ENCODE measurements at regions not wholly inside any gene's neighbourhood (a gene's known extent, or its start where the extent isn't known, plus 50 kb on each side); places are given as distances from the start of the nearest gene placed in this dataset.

DNA sequence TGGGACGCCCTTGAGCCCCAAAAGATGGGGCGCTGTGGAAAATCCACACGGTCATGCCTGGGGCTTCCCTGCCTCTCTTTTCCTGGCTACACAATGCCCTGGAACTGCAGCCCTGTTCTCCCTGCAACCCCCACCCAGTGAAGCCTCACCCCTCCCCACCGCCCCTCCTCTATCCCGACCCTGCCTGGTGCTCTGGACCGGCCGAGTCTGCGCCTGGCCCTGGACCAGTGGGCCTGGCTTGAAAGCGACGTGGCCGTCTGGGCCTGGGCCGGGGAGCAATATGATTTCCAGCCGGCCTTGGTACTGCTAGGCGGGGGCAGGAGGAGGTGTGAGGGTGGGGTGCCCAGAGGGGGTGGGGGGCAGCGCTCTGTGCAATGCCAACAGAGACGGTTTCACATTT lies 71.0 kb upstream of the RNU6ATAC start:
- Histone ChIP-seq H3K4me3 (ENCODE audit: insufficient read depth, low read depth, low read length) (no peak overlapping the region), H3K9me3 (ENCODE audit: insufficient read depth, low read depth, low read length) (no peaks in the 10 kb centered on the region), H3K36me3 (ENCODE audit: insufficient read depth, low read length) (no peaks in the 10 kb centered on the region), H3K79me2 (ENCODE audit: insufficient read depth, low read length) (no peaks in the 10 kb centered on the region), H3K9ac (ENCODE audit: low read length) (no peak overlapping the region), H2AFZ (ENCODE audit: low read depth, low read length) (no peak overlapping the region), H3K4me1 (ENCODE audit: insufficient read depth, low read length) (no peaks in the 10 kb centered on the region), H3K27ac (ENCODE audit: low read depth, low read length) (no peak overlapping the region), H4K20me1 (ENCODE audit: insufficient read depth, low read length) (no peaks in the 10 kb centered on the region), H3K4me2 (ENCODE audit: low read length) (no peak overlapping the region), H3K27me3 (ENCODE audit: insufficient read depth, low read length) (no peaks in the 10 kb centered on the region)
- TF ChIP-seq EZH2 (IDR thresholded peaks at IDR 0.05; ENCODE audit: insufficient read depth, low read length) (no peak), CTCF (IDR thresholded peaks at IDR 0.05; ENCODE audit: insufficient read depth, low read depth, low read length) (no peak)
- H3K27ac Mint-ChIP-seq (ENCODE audit: unreplicated experiment) = no peak overlapping the region
- no peak overlapping the region for H3K4me3 Mint-ChIP-seq (ENCODE audit: unreplicated experiment)
- DNase-seq (ENCODE audit: low read depth) (no peak), FAIRE-seq (no peak)
- H3K27me3 Mint-ChIP-seq (ENCODE audit: low read depth, unreplicated experiment) = peaks cover 32% of the 10 kb centered on the region
- H3K4me1 Mint-ChIP-seq (ENCODE audit: low read depth, unreplicated experiment) = no peaks in the 10 kb centered on the region
- no peaks in the 10 kb centered on the region for H3K9me3 Mint-ChIP-seq (ENCODE audit: unreplicated experiment)
- no peaks in the 10 kb centered on the region for H3K36me3 Mint-ChIP-seq (ENCODE audit: low read depth, unreplicated experiment)

GRCh38 chr9:134236001-134236421 lies 71.6 kb upstream of the RNU6ATAC start:
- Histone ChIP-seq H3K4me2 (ENCODE audit: low read length) (no peak overlapping the region), H3K27me3 (ENCODE audit: insufficient read depth, low read length) (no peaks in the 10 kb centered on the region), H3K4me1 (ENCODE audit: insufficient read depth, low read length) (no peaks in the 10 kb centered on the region), H3K36me3 (ENCODE audit: insufficient read depth, low read length) (no peaks in the 10 kb centered on the region), H3K27ac (ENCODE audit: low read depth, low read length) (no peak overlapping the region), H2AFZ (ENCODE audit: low read depth, low read length) (no peak overlapping the region), H3K9me3 (ENCODE audit: insufficient read depth, low read depth, low read length) (no peaks in the 10 kb centered on the region), H3K9ac (ENCODE audit: low read length) (no peak overlapping the region), H3K79me2 (ENCODE audit: insufficient read depth, low read length) (no peaks in the 10 kb centered on the region), H3K4me3 (ENCODE audit: insufficient read depth, low read depth, low read length) (no peak overlapping the region), H4K20me1 (ENCODE audit: insufficient read depth, low read length) (no peaks in the 10 kb centered on the region)
- DNase-seq (ENCODE audit: low read depth) (no peak), FAIRE-seq (no peak)
- H3K36me3 Mint-ChIP-seq (ENCODE audit: low read depth, unreplicated experiment) = no peaks in the 10 kb centered on the region
- no peaks in the 10 kb centered on the region for H3K4me1 Mint-ChIP-seq (ENCODE audit: low read depth, unreplicated experiment)
- TF ChIP-seq CTCF (IDR thresholded peaks at IDR 0.05; ENCODE audit: insufficient read depth, low read depth, low read length) = no peak
- TF ChIP-seq EZH2 (IDR thresholded peaks at IDR 0.05; ENCODE audit: insufficient read depth, low read length) = no peak
- H3K27me3 Mint-ChIP-seq (ENCODE audit: low read depth, unreplicated experiment) = peaks cover 29% of the 10 kb centered on the region
- no peak overlapping the region for H3K4me3 Mint-ChIP-seq (ENCODE audit: unreplicated experiment)
- H3K9me3 Mint-ChIP-seq (ENCODE audit: unreplicated experiment) = no peaks in the 10 kb centered on the region
- H3K27ac Mint-ChIP-seq (ENCODE audit: unreplicated experiment) = no peak overlapping the region

DNA sequence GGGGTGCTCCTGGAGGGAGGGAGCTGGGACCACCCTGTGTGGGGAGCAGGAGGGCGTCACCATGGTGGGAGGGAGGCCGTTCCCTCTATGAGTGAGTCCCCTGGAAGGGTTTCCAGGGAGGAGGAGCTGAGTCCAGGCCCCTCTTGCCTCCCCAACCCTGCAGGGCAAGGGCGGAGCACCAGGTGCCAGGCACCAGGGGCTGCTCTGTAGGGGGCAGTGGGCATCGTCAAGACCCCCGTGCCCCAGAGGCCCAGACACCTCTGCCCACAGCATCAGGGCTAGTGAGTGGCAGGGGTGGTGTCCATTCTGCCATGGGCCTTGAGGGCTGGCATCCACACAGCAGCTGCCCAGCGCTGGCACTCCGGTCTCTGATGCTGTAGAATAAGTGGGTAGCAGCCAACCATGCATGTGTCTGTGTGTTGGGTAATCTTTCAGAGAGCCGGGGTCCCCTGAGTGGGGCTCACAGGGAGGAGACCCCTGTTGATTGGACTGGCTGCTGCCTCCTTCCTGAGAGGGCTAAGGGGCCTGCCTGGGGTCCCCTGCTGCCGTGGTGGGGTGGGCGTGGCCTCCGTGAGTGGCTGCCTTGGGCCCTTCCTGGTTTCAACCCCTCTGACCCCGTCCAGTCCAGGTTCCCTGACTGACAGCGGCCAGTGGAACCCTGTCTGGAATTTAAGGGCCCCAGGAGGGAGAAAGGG lies 72.7 kb upstream of the RNU6ATAC start:
- DNase-seq (ENCODE audit: low read depth) (no peak), FAIRE-seq (no peak)
- Histone ChIP-seq H3K9me3 (ENCODE audit: insufficient read depth, low read depth, low read length) (no peaks in the 10 kb centered on the region), H3K4me2 (ENCODE audit: low read length) (no peak overlapping the region), H2AFZ (ENCODE audit: low read depth, low read length) (no peak overlapping the region), H3K4me3 (ENCODE audit: insufficient read depth, low read depth, low read length) (no peak overlapping the region), H3K27me3 (ENCODE audit: insufficient read depth, low read length) (peaks cover 4% of the 10 kb centered on the region), H3K4me1 (ENCODE audit: insufficient read depth, low read length) (no peaks in the 10 kb centered on the region), H3K9ac (ENCODE audit: low read length) (no peak overlapping the region), H4K20me1 (ENCODE audit: insufficient read depth, low read length) (no peaks in the 10 kb centered on the region), H3K36me3 (ENCODE audit: insufficient read depth, low read length) (no peaks in the 10 kb centered on the region), H3K27ac (ENCODE audit: low read depth, low read length) (no peak overlapping the region), H3K79me2 (ENCODE audit: insufficient read depth, low read length) (no peaks in the 10 kb centered on the region)
- Mint-ChIP-seq H3K9me3 (ENCODE audit: unreplicated experiment) (no peaks in the 10 kb centered on the region), H3K27ac (ENCODE audit: unreplicated experiment) (no peak overlapping the region), H3K36me3 (ENCODE audit: low read depth, unreplicated experiment) (no peaks in the 10 kb centered on the region), H3K4me1 (ENCODE audit: low read depth, unreplicated experiment) (no peaks in the 10 kb centered on the region), H3K4me3 (ENCODE audit: unreplicated experiment) (no peak overlapping the region), H3K27me3 (ENCODE audit: low read depth, unreplicated experiment) (peaks cover 32% of the 10 kb centered on the region)
- no peak for TF ChIP-seq EZH2 (IDR thresholded peaks at IDR 0.05; ENCODE audit: insufficient read depth, low read length)
- no peak for TF ChIP-seq CTCF (IDR thresholded peaks at IDR 0.05; ENCODE audit: insufficient read depth, low read depth, low read length)
